ENCODE measurements at regions not wholly inside any gene's neighbourhood (a gene's known extent, or its start where the extent isn't known, plus 50 kb on each side); places are given as distances from the start of the nearest gene placed in this dataset.

GRCh38 chr5:110965773-110966581 is 105.5 kb upstream of the TSLP start:
- H2BK20ac ChIP-seq (ENCODE audit: low read length), result no peak overlapping the region
- H4K5ac ChIP-seq (ENCODE audit: insufficient read length, low read depth, low read length), result no peak overlapping the region
- no peaks in the 10 kb centered on the region for H3K4me1 ChIP-seq (replicated peaks in 1 of 4; ENCODE audit: control insufficient read depth in 3 of 4, insufficient read depth in 4 of 4, low read length in 3 of 4)
- no peak overlapping the region for H4K91ac ChIP-seq (replicated peaks; ENCODE audit: insufficient read length, low read length)
- 93% methylated on average over 3 of the region's 3 CpGs; no CpG with 5 or more reads in 1 of the 2 experiments for WGBS, 2 experiments (ENCODE audit: extremely low coverage in 1 of 2, insufficient coverage in 1 of 2, insufficient read length in 1 of 2, insufficient replicate concordance in 2 of 2, low coverage in 1 of 2, low lambda C conversion rate in 2 of 2, missing lambda C conversion rate in 1 of 2)
- no peak overlapping the region for H3K27ac ChIP-seq (ENCODE audit: low read depth, low read length)
- no peaks in the 10 kb centered on the region for H3K79me2 ChIP-seq (ENCODE audit: control insufficient read depth in 1 of 2, insufficient read depth in 2 of 2, low read length in 2 of 2)
- H3K4ac ChIP-seq (replicated peaks; ENCODE audit: insufficient read length, low read depth, low read length), result no peak overlapping the region
- no peak overlapping the region for H3K14ac ChIP-seq (ENCODE audit: insufficient read length)
- H2BK12ac ChIP-seq (ENCODE audit: low read depth, low read length), result no peak overlapping the region
- H3K9ac ChIP-seq (replicated peaks in 1 of 4; ENCODE audit: extremely low read depth in 1 of 4, low read depth in 3 of 4, low read length in 3 of 4), result no peak overlapping the region
- H3K4me3 ChIP-seq (ENCODE audit: extremely low read depth in 1 of 4, insufficient read depth in 2 of 4, low read depth in 3 of 4, low read length in 4 of 4), result no peak overlapping the region
- POLR2A ChIA-PET (ENCODE audit: partially characterized antibody), result no interaction called here
- H3K18ac ChIP-seq (ENCODE audit: extremely low read depth, low read length), result no peak overlapping the region
- H4K20me1 ChIP-seq (replicated peaks in 1 of 2; ENCODE audit: control insufficient read depth in 1 of 2, insufficient read depth in 2 of 2, low read length in 2 of 2), result no peaks in the 10 kb centered on the region
- H3K23ac ChIP-seq (ENCODE audit: insufficient read length), result no peak overlapping the region
- H4K8ac ChIP-seq (ENCODE audit: extremely low read depth, insufficient read depth, low read length), result no peak overlapping the region
- CTCF ChIA-PET (ENCODE audit: partially characterized antibody), result interaction anchor here (0.8 kb wide), 1 partner anchor 79 kb away, joined by 3 read pairs; no protein-coding TSS in a partner anchor
- no peak overlapping the region for H3K56ac ChIP-seq (replicated peaks; ENCODE audit: insufficient read length, low read depth, low read length)
- FAIRE-seq, result no peak
- H3K9me3 ChIP-seq (ENCODE audit: insufficient read depth in 2 of 2, low read depth in 1 of 2, low read length in 1 of 2), result no peaks in the 10 kb centered on the region
- no peak overlapping the region for H2BK120ac ChIP-seq (replicated peaks; ENCODE audit: low read depth, low read length)
- no peak overlapping the region for H2BK15ac ChIP-seq (ENCODE audit: low read length)
- no peak overlapping the region for H2AFZ ChIP-seq (ENCODE audit: low read length)
- H3K4me2 ChIP-seq (ENCODE audit: insufficient read depth in 1 of 2, low read depth in 2 of 2, low read length in 2 of 2), result no peak overlapping the region
- H2BK5ac ChIP-seq (ENCODE audit: low read depth, low read length), result no peak overlapping the region
- H3K23me2 ChIP-seq (ENCODE audit: low read depth, low read length), result no peaks in the 10 kb centered on the region
- H3K79me1 ChIP-seq (ENCODE audit: low read depth, low read length), result no peaks in the 10 kb centered on the region
- no peaks in the 10 kb centered on the region for H3K27me3 ChIP-seq (replicated peaks in 1 of 4; ENCODE audit: control insufficient read depth in 3 of 4, extremely low read depth in 1 of 4, insufficient read depth in 3 of 4, low read length in 3 of 4)
- H3K36me3 ChIP-seq (ENCODE audit: control insufficient read depth in 2 of 4, insufficient read depth in 4 of 4, low read length in 3 of 4), result no peaks in the 10 kb centered on the region
- H2AK5ac ChIP-seq (ENCODE audit: low read depth, low read length), result no peak overlapping the region
- DNase-seq (ENCODE audit: low read depth in 1 of 2, low spot score in 2 of 2), result no peak
- TF ChIP-seq CBX5 (IDR thresholded peaks at IDR 0.05; ENCODE audit: low read depth, low read length), result no peak
- TF ChIP-seq NANOG (IDR thresholded peaks at IDR 0.05; ENCODE audit: insufficient read depth, low read depth, low read length, poor library complexity, severe bottlenecking), result no peak
- TF ChIP-seq KDM5A (IDR thresholded peaks at IDR 0.05; ENCODE audit: low read length), result no peak
- TF ChIP-seq TAF7 (optimal IDR thresholded peaks at IDR 0.05; ENCODE audit: borderline replicate concordance, low read depth, low read length), result no peak
- TF ChIP-seq CEBPB (IDR thresholded peaks at IDR 0.05; ENCODE audit: low read depth, low read length), result no peak
- no peak for TF ChIP-seq POLR2AphosphoS5 (IDR thresholded peaks at IDR 0.05; ENCODE audit: low read depth, low read length)
- no peak for TF ChIP-seq POU5F1 (IDR thresholded peaks at IDR 0.05; ENCODE audit: low read depth, low read length)
- TF ChIP-seq POLR2A (IDR thresholded peaks at IDR 0.05; ENCODE audit: control extremely low read depth in 1 of 2, low read depth in 2 of 2, low read length in 2 of 2), result no peak
- TF ChIP-seq RAD21 (IDR thresholded peaks at IDR 0.05 in 1 of 2, conservative IDR thresholded peaks at IDR 0.05 in 1 of 2; ENCODE audit: low read depth in 2 of 2, low read length in 2 of 2), result no peak
- no peak for TF ChIP-seq SIX5 (IDR thresholded peaks at IDR 0.05; ENCODE audit: low read depth, low read length)
- TF ChIP-seq ATF3 (IDR thresholded peaks at IDR 0.05; ENCODE audit: insufficient read depth, low read depth, low read length), result no peak
- no peak for TF ChIP-seq RFX5 (IDR thresholded peaks at IDR 0.05; ENCODE audit: borderline replicate concordance, low read depth, low read length)
- TF ChIP-seq TAF1 (IDR thresholded peaks at IDR 0.05; ENCODE audit: low read depth, low read length), result no peak
- TF ChIP-seq SRF (IDR thresholded peaks at IDR 0.05; ENCODE audit: low read depth, low read length), result no peak
